ENCODE measurements at regions not wholly inside any gene's neighbourhood (a gene's known extent, or its start where the extent isn't known, plus 50 kb on each side); places are given as distances from the start of the nearest gene placed in this dataset.

DNA sequence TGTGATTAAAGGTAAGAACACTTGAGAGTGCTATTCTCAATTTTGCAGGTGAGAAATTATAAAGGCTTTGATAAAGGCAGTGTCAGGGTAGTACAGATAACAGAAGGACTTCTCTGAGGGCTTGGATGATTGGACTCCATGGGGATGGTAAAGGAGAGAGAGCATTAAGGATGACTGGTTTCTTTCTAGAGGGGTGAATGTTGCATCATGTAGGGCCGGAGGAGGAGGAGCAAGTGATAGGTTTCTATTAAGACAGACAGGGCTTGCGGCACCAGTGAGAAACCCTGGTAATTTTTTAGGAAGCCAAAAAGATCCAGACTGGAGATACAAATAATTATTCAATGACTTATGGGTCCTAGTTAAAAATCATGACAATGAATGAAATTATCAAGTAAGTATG, 230.7 kb upstream of the MME start:
- TF ChIP-seq, protein P1, sequence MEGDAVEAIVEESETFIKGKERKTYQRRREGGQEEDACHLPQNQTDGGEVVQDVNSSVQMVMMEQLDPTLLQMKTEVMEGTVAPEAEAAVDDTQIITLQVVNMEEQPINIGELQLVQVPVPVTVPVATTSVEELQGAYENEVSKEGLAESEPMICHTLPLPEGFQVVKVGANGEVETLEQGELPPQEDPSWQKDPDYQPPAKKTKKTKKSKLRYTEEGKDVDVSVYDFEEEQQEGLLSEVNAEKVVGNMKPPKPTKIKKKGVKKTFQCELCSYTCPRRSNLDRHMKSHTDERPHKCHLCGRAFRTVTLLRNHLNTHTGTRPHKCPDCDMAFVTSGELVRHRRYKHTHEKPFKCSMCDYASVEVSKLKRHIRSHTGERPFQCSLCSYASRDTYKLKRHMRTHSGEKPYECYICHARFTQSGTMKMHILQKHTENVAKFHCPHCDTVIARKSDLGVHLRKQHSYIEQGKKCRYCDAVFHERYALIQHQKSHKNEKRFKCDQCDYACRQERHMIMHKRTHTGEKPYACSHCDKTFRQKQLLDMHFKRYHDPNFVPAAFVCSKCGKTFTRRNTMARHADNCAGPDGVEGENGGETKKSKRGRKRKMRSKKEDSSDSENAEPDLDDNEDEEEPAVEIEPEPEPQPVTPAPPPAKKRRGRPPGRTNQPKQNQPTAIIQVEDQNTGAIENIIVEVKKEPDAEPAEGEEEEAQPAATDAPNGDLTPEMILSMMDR (IDR thresholded peaks at IDR 0.05; ENCODE audit: borderline replicate concordance, extremely low read depth, low read length, poor library complexity, severe bottlenecking): no peak
- TF ChIP-seq EZH2 (IDR thresholded peaks at IDR 0.05; ENCODE audit: borderline replicate concordance, low read depth, low read length, severe bottlenecking): no peak
